Astrocyte (in vitro differentiated cells and primary cell): ENCODE measurements at regions not wholly inside any gene's neighbourhood (a gene's known extent, or its start where the extent isn't known, plus 50 kb on each side); places are given as distances from the start of the nearest gene placed in this dataset.

ENCODE experiments used
- DNase-seq: peaks from one replicate; pipeline ENCODE4 v3.0.0-alpha.2; 2010; ENCODE audit warnings: low read depth
- FAIRE-seq: peaks from 2 replicates; lab custom pipeline; 2011; peaks lifted over from hg19 to GRCh38; lab: Jason Lieb, UNC
- H2AFZ ChIP-seq: 2 replicates; pipeline ENCODE4 v1.6.0; 2012; ENCODE audit warnings: low read depth, low read length, inconsistent platforms
- H3K27ac ChIP-seq: 2 replicates; pipeline ENCODE4 v1.5.1; 2011; ENCODE audit warnings: low read depth, low read length, inconsistent platforms
- H3K27me3 ChIP-seq: 2 replicates; pipeline ENCODE4 v1.6.0; 2011; ENCODE audit warnings: low read length, inconsistent platforms; ENCODE audit not compliant: insufficient read depth
- H3K36me3 ChIP-seq: 2 replicates; pipeline ENCODE4 v1.5.1; 2011; ENCODE audit warnings: low read length, inconsistent platforms; ENCODE audit not compliant: insufficient read depth
- H3K4me1 ChIP-seq: 2 replicates; pipeline ENCODE4 v1.5.1; 2011; ENCODE audit warnings: low read length, inconsistent platforms; ENCODE audit not compliant: insufficient read depth
- H3K4me2 ChIP-seq: 2 replicates; pipeline ENCODE4 v1.6.0; 2012; ENCODE audit warnings: low read length, inconsistent platforms
- H3K4me3 ChIP-seq: 2 replicates; pipeline ENCODE4 v1.5.1; 2011; ENCODE audit warnings: low read depth, mild to moderate bottlenecking, low read length, inconsistent platforms; ENCODE audit not compliant: insufficient read depth
- H3K79me2 ChIP-seq: 2 replicates; pipeline ENCODE4 v1.6.0; 2012; ENCODE audit warnings: mild to moderate bottlenecking, low read length, inconsistent platforms; ENCODE audit not compliant: insufficient read depth
- H3K9ac ChIP-seq: 2 replicates; pipeline ENCODE4 v1.6.0; 2012; ENCODE audit warnings: mild to moderate bottlenecking, low read length, inconsistent platforms
- H3K9me3 ChIP-seq: 2 replicates; pipeline ENCODE4 v1.5.1; 2012; ENCODE audit warnings: low read depth, mild to moderate bottlenecking, low read length, inconsistent platforms; ENCODE audit not compliant: insufficient read depth
- H4K20me1 ChIP-seq: 2 replicates; pipeline ENCODE4 v1.6.0; 2012; ENCODE audit warnings: low read length, inconsistent platforms; ENCODE audit not compliant: insufficient read depth
- H3K27ac Mint-ChIP-seq: one replicate; pipeline ENCODE4 v1.8.0; 2021; ENCODE audit warnings: mild to moderate bottlenecking, mixed read lengths; ENCODE audit not compliant: unreplicated experiment
- H3K27me3 Mint-ChIP-seq: one replicate; pipeline ENCODE4 v1.8.0; 2021; ENCODE audit warnings: low read depth, mixed read lengths; ENCODE audit not compliant: unreplicated experiment
- H3K36me3 Mint-ChIP-seq: one replicate; pipeline ENCODE4 v1.8.0; 2021; ENCODE audit warnings: low read depth, mixed read lengths; ENCODE audit not compliant: unreplicated experiment
- H3K4me1 Mint-ChIP-seq: one replicate; pipeline ENCODE4 v1.8.0; 2021; ENCODE audit warnings: low read depth, mixed read lengths; ENCODE audit not compliant: unreplicated experiment
- H3K4me3 Mint-ChIP-seq: one replicate; pipeline ENCODE4 v1.8.0; 2021; ENCODE audit warnings: mild to moderate bottlenecking, moderate library complexity, mixed read lengths; ENCODE audit not compliant: unreplicated experiment
- H3K9me3 Mint-ChIP-seq: one replicate; pipeline ENCODE4 v1.8.0; 2021; ENCODE audit warnings: mild to moderate bottlenecking, mixed read lengths; ENCODE audit not compliant: unreplicated experiment
- EZH2 ChIP-seq: IDR thresholded peaks from 2 replicates; pipeline ENCODE4 v1.6.1; 2012; ENCODE audit warnings: mild to moderate bottlenecking, low read length, inconsistent platforms; ENCODE audit not compliant: insufficient read depth
- TF ChIP-seq, protein P1 (sequence below): IDR thresholded peaks from 2 replicates; pipeline ENCODE4 v1.5.1; 2011; ENCODE audit warnings: low read depth, mild to moderate bottlenecking, inconsistent platforms, low read length, moderate library complexity; ENCODE audit not compliant: insufficient read depth

DNA sequence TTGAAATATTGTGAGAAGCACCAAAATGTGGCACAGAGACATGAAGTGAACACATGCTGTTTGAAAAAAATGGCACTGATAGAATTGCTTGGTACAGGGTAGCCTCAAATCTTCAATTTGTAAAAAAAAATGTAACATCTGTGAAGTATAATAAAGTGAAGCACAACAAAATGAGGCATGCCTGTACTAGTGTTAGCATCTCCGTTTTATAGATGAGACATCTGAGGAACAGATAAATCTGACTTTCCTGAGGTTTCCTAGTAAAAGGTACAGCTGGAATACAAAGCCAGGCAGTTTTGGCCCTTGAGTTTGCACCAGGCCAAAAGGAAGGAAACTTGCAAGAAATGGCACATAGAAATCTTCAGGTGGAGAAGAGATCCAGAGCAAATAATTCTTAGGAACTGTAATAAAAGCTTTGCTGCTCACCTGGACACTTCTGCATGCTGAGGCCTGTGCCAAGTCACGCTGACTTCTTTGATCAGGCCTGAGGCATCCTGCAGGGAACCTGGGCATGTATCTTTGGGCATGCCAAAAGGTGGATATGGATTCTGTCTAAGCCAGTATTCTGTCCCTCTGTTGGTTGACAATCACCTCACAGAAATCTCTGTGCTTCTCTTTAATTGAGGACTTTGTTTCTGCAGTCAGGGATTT, 251.5 kb upstream of the PLPP4 start:
- Histone ChIP-seq H3K4me2 (no peak overlapping the region), H3K4me1 (no peaks in the 10 kb centered on the region), H3K27me3 (no peaks in the 10 kb centered on the region), H3K27ac (no peak overlapping the region), H3K79me2 (no peaks in the 10 kb centered on the region), H3K4me3 (no peak overlapping the region), H3K9me3 (no peaks in the 10 kb centered on the region), H3K36me3 (no peaks in the 10 kb centered on the region), H4K20me1 (no peaks in the 10 kb centered on the region), H3K9ac (no peak overlapping the region), H2AFZ (no peak overlapping the region)
- peaks cover 2% of the 10 kb centered on the region for H3K27me3 Mint-ChIP-seq
- H3K4me3 Mint-ChIP-seq: no peak overlapping the region
- H3K36me3 Mint-ChIP-seq: no peaks in the 10 kb centered on the region
- H3K4me1 Mint-ChIP-seq: no peaks in the 10 kb centered on the region
- TF ChIP-seq, protein P1, sequence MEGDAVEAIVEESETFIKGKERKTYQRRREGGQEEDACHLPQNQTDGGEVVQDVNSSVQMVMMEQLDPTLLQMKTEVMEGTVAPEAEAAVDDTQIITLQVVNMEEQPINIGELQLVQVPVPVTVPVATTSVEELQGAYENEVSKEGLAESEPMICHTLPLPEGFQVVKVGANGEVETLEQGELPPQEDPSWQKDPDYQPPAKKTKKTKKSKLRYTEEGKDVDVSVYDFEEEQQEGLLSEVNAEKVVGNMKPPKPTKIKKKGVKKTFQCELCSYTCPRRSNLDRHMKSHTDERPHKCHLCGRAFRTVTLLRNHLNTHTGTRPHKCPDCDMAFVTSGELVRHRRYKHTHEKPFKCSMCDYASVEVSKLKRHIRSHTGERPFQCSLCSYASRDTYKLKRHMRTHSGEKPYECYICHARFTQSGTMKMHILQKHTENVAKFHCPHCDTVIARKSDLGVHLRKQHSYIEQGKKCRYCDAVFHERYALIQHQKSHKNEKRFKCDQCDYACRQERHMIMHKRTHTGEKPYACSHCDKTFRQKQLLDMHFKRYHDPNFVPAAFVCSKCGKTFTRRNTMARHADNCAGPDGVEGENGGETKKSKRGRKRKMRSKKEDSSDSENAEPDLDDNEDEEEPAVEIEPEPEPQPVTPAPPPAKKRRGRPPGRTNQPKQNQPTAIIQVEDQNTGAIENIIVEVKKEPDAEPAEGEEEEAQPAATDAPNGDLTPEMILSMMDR: no peak
- no peak for TF ChIP-seq EZH2
- DNase-seq (no peak), FAIRE-seq (no peak)
- no peaks in the 10 kb centered on the region for H3K9me3 Mint-ChIP-seq
- no peak overlapping the region for H3K27ac Mint-ChIP-seq

DNA sequence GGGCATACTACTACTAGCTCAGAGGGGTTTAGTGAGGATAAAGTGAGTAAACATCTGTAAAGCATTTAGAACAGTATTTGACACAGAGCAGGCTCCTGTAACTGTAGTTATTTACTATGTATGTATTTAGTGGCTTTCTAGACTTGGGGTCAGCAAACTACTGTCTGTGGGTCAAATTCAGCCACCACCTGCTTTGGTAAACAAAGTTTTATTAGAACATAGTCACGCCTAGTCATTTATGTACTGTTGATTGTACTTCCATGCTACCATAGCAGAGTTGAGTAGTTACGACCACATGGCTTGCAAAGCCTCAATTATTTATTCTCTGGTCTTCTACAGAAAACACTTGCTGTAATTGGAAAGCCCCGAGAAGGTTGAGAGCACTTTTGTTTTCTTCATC, 248.5 kb upstream of the PLPP4 start:
- no peak for DNase-seq
- Mint-ChIP-seq H3K4me1 (no peaks in the 10 kb centered on the region), H3K27me3 (peaks cover 2% of the 10 kb centered on the region), H3K9me3 (peaks cover 2% of the 10 kb centered on the region), H3K36me3 (no peaks in the 10 kb centered on the region), H3K27ac (no peak overlapping the region), H3K4me3 (no peak overlapping the region)
- no peak overlapping the region for H3K27ac ChIP-seq
- H3K4me1 ChIP-seq: no peaks in the 10 kb centered on the region
- H3K27me3 ChIP-seq: no peaks in the 10 kb centered on the region
- H4K20me1 ChIP-seq: no peaks in the 10 kb centered on the region
- no peak for TF ChIP-seq EZH2
- TF ChIP-seq, protein P1: no peak
- no peak overlapping the region for H2AFZ ChIP-seq
- H3K36me3 ChIP-seq: no peaks in the 10 kb centered on the region
- H3K79me2 ChIP-seq: no peaks in the 10 kb centered on the region
- H3K4me3 ChIP-seq: no peak overlapping the region
- H3K9me3 ChIP-seq: no peaks in the 10 kb centered on the region
- FAIRE-seq: no peak
- no peak overlapping the region for H3K9ac ChIP-seq
- no peak overlapping the region for H3K4me2 ChIP-seq

DNA sequence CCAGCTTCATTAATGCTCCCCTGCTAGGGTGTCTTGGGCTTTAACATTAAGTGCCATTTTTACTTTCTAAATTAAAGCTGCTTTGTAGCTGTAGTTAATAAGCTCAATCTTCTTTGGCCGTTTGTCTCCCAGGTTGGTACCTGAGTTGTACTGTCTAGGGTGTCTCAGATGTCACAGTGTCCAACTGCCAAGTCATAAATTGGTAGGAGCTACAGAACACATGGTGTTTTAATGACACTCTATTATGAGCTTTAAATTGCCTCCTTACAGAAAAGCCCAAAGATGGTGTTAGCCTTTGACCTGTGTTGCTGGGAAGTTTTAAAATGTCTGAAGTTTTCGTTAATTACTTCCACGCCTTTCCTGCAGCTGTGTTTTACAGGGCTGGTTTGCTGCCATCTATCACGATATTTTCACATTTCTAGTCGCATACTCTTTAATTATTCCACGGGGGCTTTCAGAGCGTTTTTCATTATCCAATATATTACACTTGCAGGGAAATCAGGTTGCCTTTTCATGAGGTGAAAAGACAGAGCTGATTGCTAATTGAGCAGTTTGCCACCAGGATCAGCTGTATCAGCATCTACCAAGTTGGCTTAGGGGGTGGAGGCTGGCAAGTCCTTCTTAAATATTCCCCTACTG, 247.8 kb upstream of the PLPP4 start:
- no peak overlapping the region for H3K4me3 Mint-ChIP-seq
- H3K4me1 Mint-ChIP-seq: no peaks in the 10 kb centered on the region
- no peaks in the 10 kb centered on the region for H4K20me1 ChIP-seq

More for the DNA sequence above, 247.8 kb upstream of the PLPP4 start:
- H2AFZ ChIP-seq: no peak overlapping the region
- no peaks in the 10 kb centered on the region for H3K36me3 ChIP-seq
- no peaks in the 10 kb centered on the region for H3K9me3 ChIP-seq
- peaks cover 2% of the 10 kb centered on the region for H3K9me3 Mint-ChIP-seq
- no peak overlapping the region for H3K27ac Mint-ChIP-seq
- H3K4me1 ChIP-seq: no peaks in the 10 kb centered on the region
- H3K27ac ChIP-seq: no peak overlapping the region
- TF ChIP-seq, protein P1: no peak
- TF ChIP-seq EZH2: no peak
- H3K9ac ChIP-seq: no peak overlapping the region
- no peak overlapping the region for H3K4me3 ChIP-seq
- DNase-seq: no peak
- H3K27me3 ChIP-seq: no peaks in the 10 kb centered on the region
- no peak for FAIRE-seq
- H3K79me2 ChIP-seq: no peaks in the 10 kb centered on the region
- H3K4me2 ChIP-seq: no peak overlapping the region
- H3K36me3 Mint-ChIP-seq: no peaks in the 10 kb centered on the region
- peaks cover 2% of the 10 kb centered on the region for H3K27me3 Mint-ChIP-seq
